Neural cell (in vitro differentiated cells): ENCODE measurements at regions not wholly inside any gene's neighbourhood (a gene's known extent, or its start where the extent isn't known, plus 50 kb on each side); places are given as distances from the start of the nearest gene placed in this dataset.

Experiments
- H2AFZ ChIP-seq: fragments of 200-600, 300-800 bp; sonication (generic), shearing (Covaris generic); 2 replicates; pipeline ENCODE4 v1.6.0; 2014; ENCODE audit warnings: low read depth, mild to moderate bottlenecking, antibody characterized with exemption, low read length, moderate library complexity
- H3F3A ChIP-seq: fragments of 200-600 bp; shearing (Covaris generic); 2 replicates; pipeline ENCODE4 v1.6.1; 2016; ENCODE audit warnings: mild to moderate bottlenecking, moderate library complexity, mixed read lengths, antibody characterized with exemption, low read length; ENCODE audit not compliant: insufficient read depth, poor library complexity, severe bottlenecking
- H3K27ac ChIP-seq: fragments of 200-600, 300-800 bp; sonication (generic), shearing (Covaris generic); 2 replicates; pipeline ENCODE4 v1.5.1; 2014; ENCODE audit warnings: mild to moderate bottlenecking, low read length, moderate library complexity
- H3K27me3 ChIP-seq: fragments of 300-800, 200-600 bp; sonication (generic), shearing (Covaris generic); 2 replicates; pipeline ENCODE4 v1.6.0; 2014; ENCODE audit warnings: mild to moderate bottlenecking, low read depth, low read length, moderate library complexity; ENCODE audit not compliant: insufficient read depth
- H3K36me3 ChIP-seq: fragments of 300-800, 200-600 bp; sonication (generic), shearing (Covaris generic); 2 replicates; pipeline ENCODE4 v1.5.1; 2014; ENCODE audit warnings: mild to moderate bottlenecking, antibody characterized with exemption, low read length, moderate library complexity; ENCODE audit not compliant: insufficient read depth
- H3K4me2 ChIP-seq: fragments of 300-800, 200-600 bp; sonication (generic), shearing (Covaris generic); 2 replicates; pipeline ENCODE4 v1.6.0; 2014; ENCODE audit warnings: mild to moderate bottlenecking, low read length
- H3K4me3 ChIP-seq: fragments of 300-800, 200-600 bp; sonication (generic), shearing (Covaris generic); 2 replicates; pipeline ENCODE4 v1.5.1; 2014; ENCODE audit warnings: mild to moderate bottlenecking, low read length, moderate library complexity
- H3K79me2 ChIP-seq: fragments of 200-600 bp; shearing (Covaris generic); replicated peaks from 2 replicates; pipeline ENCODE4 v1.6.0; 2014; ENCODE audit warnings: mild to moderate bottlenecking, low read length, moderate library complexity; ENCODE audit not compliant: insufficient read depth
- H3K9ac ChIP-seq: fragments of 300-800, 200-600 bp; sonication (generic), shearing (Covaris generic); 2 replicates; pipeline ENCODE4 v1.6.1; 2016; ENCODE audit warnings: mild to moderate bottlenecking, low read length, mixed read lengths
- H3K9me2 ChIP-seq: fragments of 200-600 bp; shearing (Covaris generic); 2 replicates; pipeline ENCODE4 v1.6.1; 2016; ENCODE audit warnings: mild to moderate bottlenecking, low read length, mixed read lengths; ENCODE audit not compliant: insufficient read depth
- H3K9me3 ChIP-seq: fragments of 200-600, 300-800 bp; sonication (generic), shearing (Covaris generic); 2 replicates; pipeline ENCODE4 v1.6.1; 2016; ENCODE audit warnings: mild to moderate bottlenecking, mixed run types, low read length, moderate library complexity, mixed read lengths
- H4K20me1 ChIP-seq: fragments of 200-600 bp; shearing (Covaris generic); 2 replicates; pipeline ENCODE4 v1.6.1; 2016; ENCODE audit warnings: mild to moderate bottlenecking, mixed run types; ENCODE audit not compliant: insufficient read depth
- EP300 ChIP-seq: fragments of 450-650 bp; conservative IDR thresholded peaks from 2 replicates; pipeline ENCODE4 v1.6.1; 2014; ENCODE audit warnings: antibody characterized with exemption, mild to moderate bottlenecking, moderate library complexity; ENCODE audit not compliant: poor library complexity, severe bottlenecking
- EZH2 ChIP-seq: fragments of 200-600, 300-800 bp; shearing (Covaris generic), sonication (generic); IDR thresholded peaks from 2 replicates; pipeline ENCODE4 v1.6.1; 2014; ENCODE audit warnings: antibody characterized with exemption, low read length, borderline replicate concordance, mild to moderate bottlenecking; ENCODE audit not compliant: insufficient read depth, poor library complexity, severe bottlenecking
- MXI1 ChIP-seq: fragments of 450-650 bp; conservative IDR thresholded peaks from 2 replicates; pipeline ENCODE4 v1.6.1; 2014; ENCODE audit warnings: antibody characterized with exemption, mild to moderate bottlenecking; ENCODE audit not compliant: poor library complexity, severe bottlenecking
- POLR2AphosphoS5 ChIP-seq: IDR thresholded peaks from 2 replicates; pipeline ENCODE4 v1.6.1; 2012
- RAD21 ChIP-seq: fragments of 450-650 bp; conservative IDR thresholded peaks from 2 replicates; pipeline ENCODE4 v1.6.1; 2014; ENCODE audit warnings: antibody characterized with exemption, mild to moderate bottlenecking, moderate library complexity
- SMC3 ChIP-seq: fragments of 450-650 bp; conservative IDR thresholded peaks from 2 replicates; pipeline ENCODE4 v1.6.1; 2014; ENCODE audit warnings: antibody characterized with exemption, mild to moderate bottlenecking, moderate library complexity; ENCODE audit not compliant: poor library complexity
- TAF1 ChIP-seq: IDR thresholded peaks from 2 replicates; pipeline ENCODE4 v1.6.1; 2012; ENCODE audit warnings: low read depth
- TF ChIP-seq, protein P1 (sequence below): IDR thresholded peaks from 2 replicates; pipeline ENCODE4 v1.6.1; 2012; ENCODE audit warnings: borderline replicate concordance
- TF ChIP-seq, protein P2 (sequence below): fragments of 450-650 bp; IDR thresholded peaks from 2 replicates; pipeline ENCODE4 v1.5.1; 2014; ENCODE audit warnings: antibody characterized with exemption, mild to moderate bottlenecking, moderate library complexity; ENCODE audit not compliant: poor library complexity, severe bottlenecking

DNA sequence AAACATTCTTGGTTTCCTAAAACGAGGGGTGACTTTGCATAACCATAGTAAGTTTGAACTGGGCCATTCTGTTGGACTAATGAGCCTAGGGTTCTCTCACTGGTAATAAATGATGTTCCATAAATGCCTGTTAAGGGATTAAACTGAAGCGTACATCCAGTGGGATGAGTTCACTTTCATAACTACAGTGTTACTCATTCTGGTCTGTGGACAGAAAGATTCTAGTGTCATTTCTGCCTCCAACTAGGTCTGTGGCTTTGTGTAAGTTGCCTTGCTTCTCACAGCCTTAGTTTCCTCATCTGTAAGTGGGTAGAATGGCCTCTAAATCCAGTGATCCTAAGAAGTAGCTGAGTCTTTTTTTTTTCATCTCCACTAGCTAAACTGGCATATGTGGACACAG is 1860.6 kb upstream of the PIK3C3 start:
- Histone ChIP-seq H3K79me2 (no peaks in the 10 kb centered on the region), H3K4me3 (no peak overlapping the region), H3K4me2 (no peak overlapping the region), H3K27me3 (no peaks in the 10 kb centered on the region), H3K9me3 (no peaks in the 10 kb centered on the region), H3K27ac (no peak overlapping the region), H3K36me3 (no peaks in the 10 kb centered on the region), H4K20me1 (no peaks in the 10 kb centered on the region), H3K9ac (no peak overlapping the region), H3F3A (no peaks in the 10 kb centered on the region), H3K9me2 (no peaks in the 10 kb centered on the region), H2AFZ (no peak overlapping the region)
- TF ChIP-seq EZH2 (no peak), SMC3 (no peak), POLR2AphosphoS5 (no peak), EP300 (no peak), RAD21 (no peak)
- TF ChIP-seq, protein P1, sequence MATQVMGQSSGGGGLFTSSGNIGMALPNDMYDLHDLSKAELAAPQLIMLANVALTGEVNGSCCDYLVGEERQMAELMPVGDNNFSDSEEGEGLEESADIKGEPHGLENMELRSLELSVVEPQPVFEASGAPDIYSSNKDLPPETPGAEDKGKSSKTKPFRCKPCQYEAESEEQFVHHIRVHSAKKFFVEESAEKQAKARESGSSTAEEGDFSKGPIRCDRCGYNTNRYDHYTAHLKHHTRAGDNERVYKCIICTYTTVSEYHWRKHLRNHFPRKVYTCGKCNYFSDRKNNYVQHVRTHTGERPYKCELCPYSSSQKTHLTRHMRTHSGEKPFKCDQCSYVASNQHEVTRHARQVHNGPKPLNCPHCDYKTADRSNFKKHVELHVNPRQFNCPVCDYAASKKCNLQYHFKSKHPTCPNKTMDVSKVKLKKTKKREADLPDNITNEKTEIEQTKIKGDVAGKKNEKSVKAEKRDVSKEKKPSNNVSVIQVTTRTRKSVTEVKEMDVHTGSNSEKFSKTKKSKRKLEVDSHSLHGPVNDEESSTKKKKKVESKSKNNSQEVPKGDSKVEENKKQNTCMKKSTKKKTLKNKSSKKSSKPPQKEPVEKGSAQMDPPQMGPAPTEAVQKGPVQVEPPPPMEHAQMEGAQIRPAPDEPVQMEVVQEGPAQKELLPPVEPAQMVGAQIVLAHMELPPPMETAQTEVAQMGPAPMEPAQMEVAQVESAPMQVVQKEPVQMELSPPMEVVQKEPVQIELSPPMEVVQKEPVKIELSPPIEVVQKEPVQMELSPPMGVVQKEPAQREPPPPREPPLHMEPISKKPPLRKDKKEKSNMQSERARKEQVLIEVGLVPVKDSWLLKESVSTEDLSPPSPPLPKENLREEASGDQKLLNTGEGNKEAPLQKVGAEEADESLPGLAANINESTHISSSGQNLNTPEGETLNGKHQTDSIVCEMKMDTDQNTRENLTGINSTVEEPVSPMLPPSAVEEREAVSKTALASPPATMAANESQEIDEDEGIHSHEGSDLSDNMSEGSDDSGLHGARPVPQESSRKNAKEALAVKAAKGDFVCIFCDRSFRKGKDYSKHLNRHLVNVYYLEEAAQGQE = no peak

DNA sequence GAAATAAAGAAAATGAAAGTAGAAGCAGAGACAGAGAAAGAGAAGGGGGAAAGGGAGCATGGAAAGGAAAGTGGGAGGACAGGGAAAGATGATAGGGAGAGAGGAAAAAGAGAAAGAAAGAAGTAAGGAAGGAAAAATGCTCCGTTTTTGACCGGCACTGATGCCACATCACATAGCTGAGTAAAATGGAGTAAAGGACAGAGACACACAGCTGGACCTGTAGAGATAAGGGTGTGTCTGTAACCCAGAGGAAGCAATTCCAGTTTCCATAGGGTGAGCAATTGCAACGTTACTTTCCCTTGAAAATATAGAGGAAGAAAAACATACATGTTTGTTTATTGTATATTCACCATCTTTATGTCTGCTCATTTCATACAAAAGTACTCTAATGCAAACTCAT is 1866.9 kb upstream of the PIK3C3 start:
- no peaks in the 10 kb centered on the region for H3K36me3 ChIP-seq
- no peaks in the 10 kb centered on the region for H3F3A ChIP-seq
- H3K4me3 ChIP-seq = no peak overlapping the region
- no peaks in the 10 kb centered on the region for H3K9me3 ChIP-seq
- no peaks in the 10 kb centered on the region for H3K79me2 ChIP-seq
- no peak overlapping the region for H3K27ac ChIP-seq
- no peak overlapping the region for H3K4me2 ChIP-seq
- no peak overlapping the region for H3K9ac ChIP-seq
- no peak overlapping the region for H2AFZ ChIP-seq
- no peaks in the 10 kb centered on the region for H3K27me3 ChIP-seq
- no peaks in the 10 kb centered on the region for H4K20me1 ChIP-seq
- H3K9me2 ChIP-seq = no peaks in the 10 kb centered on the region
- TF ChIP-seq TAF1 (no peak), SMC3 (no peak), RAD21 (no peak), EZH2 (no peak), MXI1 (no peak), POLR2AphosphoS5 (no peak), EP300 (no peak)
- TF ChIP-seq, protein P1 = no peak
- TF ChIP-seq, protein P2, sequence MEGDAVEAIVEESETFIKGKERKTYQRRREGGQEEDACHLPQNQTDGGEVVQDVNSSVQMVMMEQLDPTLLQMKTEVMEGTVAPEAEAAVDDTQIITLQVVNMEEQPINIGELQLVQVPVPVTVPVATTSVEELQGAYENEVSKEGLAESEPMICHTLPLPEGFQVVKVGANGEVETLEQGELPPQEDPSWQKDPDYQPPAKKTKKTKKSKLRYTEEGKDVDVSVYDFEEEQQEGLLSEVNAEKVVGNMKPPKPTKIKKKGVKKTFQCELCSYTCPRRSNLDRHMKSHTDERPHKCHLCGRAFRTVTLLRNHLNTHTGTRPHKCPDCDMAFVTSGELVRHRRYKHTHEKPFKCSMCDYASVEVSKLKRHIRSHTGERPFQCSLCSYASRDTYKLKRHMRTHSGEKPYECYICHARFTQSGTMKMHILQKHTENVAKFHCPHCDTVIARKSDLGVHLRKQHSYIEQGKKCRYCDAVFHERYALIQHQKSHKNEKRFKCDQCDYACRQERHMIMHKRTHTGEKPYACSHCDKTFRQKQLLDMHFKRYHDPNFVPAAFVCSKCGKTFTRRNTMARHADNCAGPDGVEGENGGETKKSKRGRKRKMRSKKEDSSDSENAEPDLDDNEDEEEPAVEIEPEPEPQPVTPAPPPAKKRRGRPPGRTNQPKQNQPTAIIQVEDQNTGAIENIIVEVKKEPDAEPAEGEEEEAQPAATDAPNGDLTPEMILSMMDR = no peak
